Keratinocyte (primary cell): ENCODE measurements at regions not wholly inside any gene's neighbourhood (a gene's known extent, or its start where the extent isn't known, plus 50 kb on each side); places are given as distances from the start of the nearest gene placed in this dataset.

Source experiments
- CTCF ChIP-seq, 3 experiments: IDR thresholded peaks in 1 of 3; conservative IDR thresholded peaks in 1 of 3; optimal IDR thresholded peaks in 1 of 3; 2 replicates in 2 of 3; 3 replicates in 1 of 3; pipeline versions ENCODE3 to v1.5.1; 2011; ENCODE audit warnings: low read length in 3 of 3, mild to moderate bottlenecking in 3 of 3, moderate library complexity in 2 of 3, control low read depth in 1 of 3, inconsistent platforms in 1 of 3; ENCODE audit not compliant: insufficient read depth in 2 of 3; ENCODE audit errors: extremely low read depth in 1 of 3
- EZH2 ChIP-seq: IDR thresholded peaks from one replicate; pipeline ENCODE4 v1.6.1; 2012; ENCODE audit warnings: inconsistent platforms, mild to moderate bottlenecking, low read length, moderate library complexity

GRCh38 chr14:88934351-88934806, 109.9 kb downstream of the TTC8 start:
- no peak for TF ChIP-seq CTCF (optimal IDR thresholded peaks at IDR 0.05 in 1 of 3, IDR thresholded peaks at IDR 0.05 in 1 of 3, conservative IDR thresholded peaks at IDR 0.05 in 1 of 3; ENCODE audit: extremely low read depth in 1 of 3, insufficient read depth in 2 of 3, low read length in 3 of 3)
- no peak for TF ChIP-seq EZH2
